HG03103 (cell line): ENCODE measurements at regions not wholly inside any gene's neighbourhood (a gene's known extent, or its start where the extent isn't known, plus 50 kb on each side); places are given as distances from the start of the nearest gene placed in this dataset.

ENCODE experiments used
- ATAC-seq: cut with Tn5 transposase; IDR thresholded peaks from one replicate; pipeline ENCODE4 v1.9.1; 2021; ENCODE audit warnings: low read depth; ENCODE audit not compliant: unreplicated experiment

- no peak for ATAC-seq
These were observed 141.9 kb downstream of the BTG1 start for GRCh38 chr12:92003701-92004100.

- no peak for ATAC-seq
These were observed 142.8 kb downstream of the BTG1 start for GRCh38 chr12:92002673-92003382.

- ATAC-seq = no peak
These were observed 143.4 kb downstream of the BTG1 start for GRCh38 chr12:92002195-92002649.

- ATAC-seq = no peak
These were observed 145.0 kb downstream of the BTG1 start for GRCh38 chr12:92000597-92000996.

- ATAC-seq = no peak
These were observed 145.8 kb downstream of the BTG1 start for GRCh38 chr12:91999823-92000222.

- no peak for ATAC-seq
These were observed 147.3 kb downstream of the BTG1 start for GRCh38 chr12:91998316-91998715.

GRCh38 chr12:91994208-91994797 is 151.3 kb downstream of the BTG1 start:
- no peak for ATAC-seq

- no peak for ATAC-seq
These were observed 152.2 kb downstream of the BTG1 start for GRCh38 chr12:91993287-91994017.

GRCh38 chr12:91991399-91992187 is 154.1 kb downstream of the BTG1 start:
- no peak for ATAC-seq

GRCh38 chr12:91990525-91990924 is 155.1 kb downstream of the BTG1 start:
- no peak for ATAC-seq

- no peak for ATAC-seq
These were observed 156.5 kb downstream of the BTG1 start for GRCh38 chr12:91989143-91989542.

GRCh38 chr12:91988086-91988923 is 157.3 kb downstream of the BTG1 start:
- ATAC-seq = no peak

- ATAC-seq = no peak
These were observed 159.6 kb downstream of the BTG1 start for GRCh38 chr12:91986084-91986483.

- no peak for ATAC-seq
These were observed 160.5 kb downstream of the BTG1 start for GRCh38 chr12:91985002-91985787.

GRCh38 chr12:91984556-91984955 is 161.1 kb downstream of the BTG1 start:
- ATAC-seq = no peak

GRCh38 chr12:91983935-91984334 is 161.7 kb downstream of the BTG1 start:
- no peak for ATAC-seq

- ATAC-seq = no peak
These were observed 162.7 kb downstream of the BTG1 start for GRCh38 chr12:91982946-91983345.

- no peak for ATAC-seq
These were observed 165.2 kb downstream of the BTG1 start for GRCh38 chr12:91980389-91980821.

- ATAC-seq = no peak
These were observed 167.5 kb downstream of the BTG1 start for GRCh38 chr12:91978143-91978542.
